ENCODE measurements at regions not wholly inside any gene's neighbourhood (a gene's known extent, or its start where the extent isn't known, plus 50 kb on each side); places are given as distances from the start of the nearest gene placed in this dataset.

DNA sequence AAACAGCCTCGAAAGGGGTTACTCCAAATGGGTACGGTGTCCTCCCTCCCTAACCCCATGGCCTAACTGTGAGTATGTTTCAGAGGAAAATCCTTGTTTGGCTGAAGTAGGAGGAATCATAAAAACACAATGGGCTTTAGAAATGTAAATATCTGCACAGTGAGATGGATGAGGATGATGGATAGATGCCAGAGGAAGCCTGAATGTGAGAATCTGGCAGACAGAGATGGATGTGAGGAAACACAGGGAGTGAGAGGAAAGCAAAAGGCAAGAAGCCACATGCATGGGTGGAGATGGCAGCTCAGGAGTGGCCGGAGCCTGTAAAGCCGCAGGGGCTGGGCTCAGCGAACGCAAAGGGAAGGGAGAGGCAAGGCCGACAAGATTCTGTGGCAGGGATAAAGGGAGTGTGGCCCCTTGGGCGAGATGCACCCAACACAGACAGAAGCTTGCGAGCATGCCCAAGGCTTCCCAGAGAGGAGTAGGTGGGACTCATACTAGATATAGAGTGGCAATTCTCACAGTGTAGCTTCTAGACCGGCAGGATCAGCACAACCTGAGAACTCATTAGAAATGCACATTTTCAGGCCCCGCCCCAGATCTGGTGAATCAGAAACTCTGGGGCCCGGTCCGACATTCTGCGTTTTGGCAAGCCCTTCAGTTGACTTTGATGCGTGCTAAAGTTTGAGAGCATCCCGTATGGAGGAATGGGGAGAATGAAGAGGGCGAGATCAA is 237.3 kb upstream of the CADM1 start:
- DNase-seq (ENCODE audit: low read depth) = no peak

DNA sequence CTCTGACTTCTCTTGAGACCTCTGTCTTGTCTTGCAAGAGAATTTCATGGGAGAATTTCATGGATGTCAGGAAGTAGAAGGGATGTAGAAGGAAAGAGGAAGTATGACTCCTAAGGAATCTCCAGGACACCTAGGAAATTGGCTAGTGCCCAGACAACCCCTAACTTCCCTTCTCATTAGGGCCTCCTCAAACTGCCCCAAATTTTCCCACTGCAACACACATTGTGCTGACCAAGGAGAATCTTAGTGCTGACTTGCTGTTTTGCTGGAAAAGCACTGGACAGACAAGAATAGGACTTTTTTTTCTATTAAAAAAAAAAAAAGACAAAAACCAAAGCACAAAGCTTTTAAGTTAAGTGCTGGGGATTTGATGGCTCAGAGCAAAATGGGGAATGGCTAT is 236.1 kb upstream of the CADM1 start:
- no peak for DNase-seq (ENCODE audit: low read depth)

DNA sequence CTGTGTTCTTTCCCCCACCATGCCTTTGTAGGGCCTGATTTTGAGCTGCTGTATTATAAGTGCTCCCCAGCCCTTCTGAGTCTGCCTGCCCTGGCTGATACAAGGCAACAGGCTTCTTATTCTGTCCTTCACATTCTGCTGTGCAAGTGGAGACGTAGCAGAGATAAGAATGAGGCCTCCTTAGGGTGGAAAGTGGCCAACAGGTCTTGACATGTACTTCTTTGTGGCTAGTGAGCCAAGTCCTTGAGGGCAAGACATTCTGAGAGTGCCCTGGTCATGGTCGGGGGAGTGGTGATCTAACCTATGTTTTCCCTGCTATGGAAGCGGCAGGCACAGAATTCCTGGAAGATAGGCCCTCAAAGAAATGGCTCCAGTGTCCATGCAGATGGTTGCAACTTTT is 235.7 kb upstream of the CADM1 start:
- DNase-seq (ENCODE audit: low read depth) = peak; percentile 64

DNA sequence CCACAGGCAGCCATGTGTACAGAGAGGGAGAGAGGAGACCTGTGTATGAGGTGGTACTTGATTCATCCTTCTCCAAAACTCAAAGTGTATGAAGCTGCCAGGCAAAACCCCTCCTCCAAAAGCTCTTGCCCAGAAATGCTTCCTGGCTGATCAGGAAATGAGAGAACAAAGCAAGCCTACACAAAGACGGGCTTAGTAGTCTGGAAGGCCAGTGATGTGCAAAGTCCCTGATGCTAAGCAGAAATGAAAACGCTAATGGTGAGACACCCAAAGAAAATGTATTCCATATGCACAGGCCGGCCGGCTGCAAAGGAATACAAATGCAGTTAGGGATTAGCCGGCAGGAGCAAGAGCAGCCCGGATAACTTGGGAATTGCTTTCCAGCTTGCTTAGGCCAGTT is 234.9 kb upstream of the CADM1 start:
- DNase-seq (ENCODE audit: low read depth) = no peak

DNA sequence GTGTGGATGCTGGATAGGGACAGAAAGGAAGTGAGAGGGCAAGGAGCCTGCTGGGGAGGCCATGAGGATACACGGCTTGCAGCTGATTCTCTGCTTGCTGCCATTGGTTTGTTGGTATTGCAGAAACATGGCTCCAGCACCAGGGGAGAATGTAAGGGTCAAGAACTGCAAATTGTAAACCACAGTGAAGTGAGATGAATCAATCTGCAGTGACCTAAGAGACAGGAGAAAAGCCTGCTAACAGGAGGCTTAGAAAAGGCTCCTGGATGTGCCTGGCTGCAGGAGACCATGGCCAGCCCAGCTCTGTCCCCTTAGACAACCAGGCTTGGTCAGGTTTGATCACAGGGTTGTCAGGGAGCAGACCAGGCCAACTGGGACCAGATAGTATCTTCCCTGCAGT is 233.7 kb upstream of the CADM1 start:
- DNase-seq (ENCODE audit: low read depth) = peak; percentile 52

DNA sequence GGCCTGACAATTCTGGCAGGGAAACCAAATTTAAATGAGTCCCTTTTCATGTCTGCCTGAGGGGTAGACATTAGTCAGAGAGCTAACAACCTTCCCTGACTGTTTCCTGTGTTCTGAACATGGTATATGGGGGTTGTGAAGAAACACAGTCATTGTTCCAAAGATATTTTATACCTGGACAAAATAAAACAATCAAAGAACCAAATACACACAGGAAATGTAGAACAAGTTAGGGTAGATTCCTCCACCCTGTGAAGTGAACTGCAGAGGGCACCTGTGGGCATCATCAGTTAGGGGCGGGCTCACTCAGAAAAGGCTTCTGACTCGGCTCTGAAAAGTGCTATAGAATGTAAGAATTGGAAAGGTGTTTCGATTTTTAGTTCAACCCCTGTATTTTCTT is 231.9 kb upstream of the CADM1 start:
- DNase-seq (ENCODE audit: low read depth) = no peak

DNA sequence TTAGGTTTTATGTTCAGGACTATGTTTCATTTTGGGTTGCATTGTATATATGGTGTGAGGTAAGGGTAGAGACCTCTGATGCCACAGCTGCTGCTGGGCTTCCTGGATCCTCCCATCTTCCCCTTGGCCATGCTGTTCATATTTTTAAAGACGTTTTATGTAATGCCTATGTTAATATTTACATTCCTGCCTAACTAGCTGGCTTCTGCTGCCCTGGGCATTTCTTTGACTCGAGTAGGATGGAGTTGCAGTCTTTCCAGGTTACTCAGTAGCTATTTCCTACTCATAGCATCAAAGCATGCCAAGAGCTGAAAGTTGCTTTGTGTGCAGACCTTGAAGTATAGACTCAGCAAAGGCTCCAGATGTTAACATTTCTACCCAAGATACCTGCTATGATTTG is 220.5 kb upstream of the CADM1 start:
- DNase-seq (ENCODE audit: low read depth) = peak; percentile 71

DNA sequence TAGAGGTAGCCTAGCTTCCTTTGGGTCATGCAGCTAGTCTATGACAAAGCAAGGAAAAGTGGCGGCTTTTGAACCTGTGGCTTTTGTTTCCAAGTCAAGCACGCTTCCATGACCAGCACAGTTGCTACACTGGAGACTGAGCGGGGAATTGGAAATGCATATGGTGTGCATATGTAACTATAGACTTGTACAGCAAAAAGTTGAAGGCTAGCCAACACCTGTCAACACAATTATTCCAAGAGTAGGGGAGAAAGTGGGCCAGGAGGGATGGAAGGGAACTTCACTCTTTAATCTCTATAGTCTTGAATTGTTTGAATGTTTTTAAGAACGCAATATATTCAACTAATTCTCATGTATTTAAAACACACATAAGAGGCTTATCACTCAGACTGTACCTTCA is 218.5 kb upstream of the CADM1 start:
- DNase-seq (ENCODE audit: low read depth) = no peak

DNA sequence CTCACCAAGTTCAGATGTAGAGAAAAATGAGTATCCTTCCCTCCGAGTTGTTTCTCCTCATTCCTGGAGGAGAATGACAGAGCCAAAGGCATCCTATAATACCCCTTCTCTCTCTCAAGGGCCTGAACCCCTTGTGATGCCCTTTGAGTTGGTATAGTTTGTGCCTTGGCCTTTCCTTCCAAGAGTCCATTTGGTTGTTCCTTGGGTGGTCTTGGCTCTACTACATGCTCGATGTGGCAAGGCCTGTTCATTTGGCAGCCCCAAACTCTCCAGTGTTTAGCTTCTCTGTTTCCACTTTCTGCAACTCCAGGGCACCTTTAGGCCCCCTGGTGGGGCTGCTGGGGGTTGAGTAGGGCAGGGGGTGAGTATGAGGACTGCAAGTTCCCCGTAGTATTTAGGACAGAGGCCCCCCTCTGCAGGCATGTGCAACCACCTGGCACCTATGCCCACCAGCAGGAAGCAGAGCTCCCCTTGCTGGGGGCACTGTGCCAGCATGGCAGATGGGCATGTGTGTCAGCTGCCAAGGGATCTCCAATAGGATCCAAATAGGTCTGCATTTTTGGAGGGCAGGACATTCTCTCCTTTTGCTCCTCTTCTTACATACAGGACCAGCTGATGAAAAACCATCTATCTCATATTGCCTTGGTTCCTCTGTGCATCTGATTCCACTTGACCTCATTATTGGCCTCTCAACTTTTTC is 217.2 kb upstream of the CADM1 start:
- no peak for DNase-seq (ENCODE audit: low read depth)

DNA sequence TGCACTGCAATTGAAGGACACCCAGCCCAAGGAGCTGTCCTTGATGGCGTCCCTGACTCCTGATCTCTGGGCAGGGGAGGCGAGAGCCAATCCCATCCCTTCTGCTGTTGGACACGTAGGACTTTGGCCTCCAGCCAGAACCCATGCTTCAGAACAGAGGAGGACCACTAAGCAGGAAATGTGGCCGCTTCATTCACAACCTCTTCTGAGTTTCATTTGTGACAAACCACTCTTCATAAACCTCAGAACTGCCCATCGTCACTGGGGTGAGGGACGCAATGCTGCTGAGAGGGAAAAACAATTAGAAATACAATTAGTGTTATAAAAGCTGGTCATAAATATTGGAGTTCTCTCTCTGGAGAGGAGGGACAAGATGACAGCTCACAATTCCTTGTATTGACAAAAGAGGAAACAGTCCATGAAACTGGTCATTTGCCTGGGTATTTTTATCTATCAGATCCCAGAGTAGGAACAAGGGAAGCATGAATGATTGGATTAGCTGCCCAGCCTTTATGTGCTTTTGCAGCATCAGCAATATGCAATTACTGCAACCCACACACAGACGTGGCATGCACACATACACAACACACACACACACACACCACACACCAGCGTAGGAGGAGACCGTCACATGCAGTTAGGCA is 216.5 kb upstream of the CADM1 start:
- no peak for DNase-seq (ENCODE audit: low read depth)

DNA sequence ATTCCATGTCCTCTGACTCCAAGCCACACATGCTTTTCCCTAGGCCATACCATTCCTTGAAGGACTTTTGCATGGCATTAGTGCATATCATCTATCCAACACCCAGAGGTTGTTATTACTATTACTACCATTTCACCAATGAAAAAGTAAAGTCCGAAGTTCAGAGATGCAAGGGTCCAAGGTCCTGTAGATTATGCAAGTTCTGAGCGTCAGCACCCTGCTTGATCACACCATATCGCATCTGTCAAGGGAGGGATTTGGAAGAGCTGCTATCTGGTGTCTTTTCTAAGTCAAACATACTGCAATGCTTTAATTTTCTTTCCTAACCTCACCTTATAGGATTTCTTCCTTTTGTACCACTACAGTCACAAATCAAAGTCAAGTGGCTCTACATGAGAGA is 214.7 kb upstream of the CADM1 start:
- DNase-seq (ENCODE audit: low read depth) = no peak

DNA sequence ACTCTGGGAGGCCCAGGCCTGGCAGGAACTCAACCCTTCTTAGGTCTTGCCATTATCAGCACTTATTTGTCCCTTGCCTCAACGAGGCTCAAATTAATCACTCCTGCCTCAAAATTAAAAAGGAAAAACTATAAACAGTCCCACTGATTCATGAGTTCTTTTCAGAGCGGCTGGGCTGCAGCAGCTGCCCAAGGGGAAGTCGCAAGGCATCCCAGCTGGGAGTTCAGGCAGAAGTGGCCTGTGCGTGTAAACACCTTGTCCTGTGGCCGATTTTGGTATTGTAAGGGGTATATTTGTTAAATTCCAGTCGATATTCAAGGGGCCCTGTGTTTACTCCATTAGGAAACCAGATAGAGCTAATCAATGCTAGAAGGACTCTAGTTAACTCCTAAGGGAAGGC is 213.9 kb upstream of the CADM1 start:
- DNase-seq (ENCODE audit: low read depth) = no peak

DNA sequence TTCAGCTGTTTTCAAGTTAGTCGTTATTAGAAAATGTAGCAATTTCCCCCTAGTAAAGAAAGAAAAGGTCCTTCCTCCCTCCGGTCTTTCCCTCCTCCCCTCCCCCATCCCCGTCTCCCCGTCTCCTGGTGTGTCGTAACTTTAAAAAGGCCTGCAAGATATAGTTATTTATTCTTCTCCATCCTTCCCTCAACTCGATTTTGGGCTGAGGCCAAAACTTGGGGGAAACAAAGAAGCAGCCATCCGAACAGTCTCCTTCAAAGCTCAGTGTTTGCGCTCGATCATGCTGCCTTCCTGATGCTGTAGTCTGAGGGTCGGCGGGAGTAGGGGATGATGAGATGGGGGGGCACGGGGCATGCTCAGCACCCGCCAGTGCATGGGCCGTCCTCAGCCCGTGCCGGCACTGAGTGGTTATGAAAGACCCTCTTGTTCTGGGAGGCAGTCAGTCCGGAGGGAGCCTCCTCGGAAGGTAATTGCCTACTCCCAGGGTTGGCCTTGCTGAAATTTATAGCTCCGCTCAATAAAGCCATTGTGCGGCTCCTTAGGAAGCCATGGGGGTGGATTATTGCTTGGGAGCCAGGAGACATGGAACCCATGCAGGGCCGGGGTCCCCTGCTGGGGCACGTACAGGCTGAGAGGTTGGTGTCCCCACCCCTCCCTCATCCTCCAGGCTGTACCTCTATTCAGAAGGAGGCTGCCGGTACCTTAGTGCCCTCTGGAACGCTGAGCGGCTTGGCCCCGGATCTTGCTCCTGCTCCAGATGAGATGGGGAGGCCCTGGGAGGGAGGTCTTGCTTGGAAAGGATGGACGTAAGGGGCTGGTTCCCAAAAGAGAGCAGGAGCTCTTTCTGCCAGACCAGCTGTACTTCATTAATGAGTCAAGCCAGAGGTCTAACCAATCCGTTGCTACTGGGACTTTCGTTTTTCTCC is 212.7 kb upstream of the CADM1 start:
- peak; percentile 42 for DNase-seq (ENCODE audit: low read depth)

DNA sequence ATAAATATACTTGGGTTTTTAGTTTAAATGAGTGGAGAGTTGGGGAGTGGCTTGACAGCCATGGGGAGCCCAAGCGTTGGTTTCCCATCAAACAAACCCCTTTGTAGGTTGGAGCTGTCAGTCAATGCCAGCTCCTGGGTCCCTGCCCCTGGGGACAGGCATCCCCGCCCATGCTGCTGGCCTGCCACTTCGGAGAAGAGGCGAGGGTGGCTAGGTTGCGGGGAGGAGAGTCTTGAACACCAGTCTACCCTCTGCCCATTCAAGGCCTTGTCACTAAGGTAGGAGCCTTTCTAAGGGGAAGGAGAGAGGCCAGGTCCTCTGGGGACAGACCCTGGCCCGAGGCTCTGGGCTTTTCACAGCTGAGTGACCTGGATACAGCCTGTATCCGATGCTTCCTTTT is 211.9 kb upstream of the CADM1 start:
- DNase-seq (ENCODE audit: low read depth) = no peak

DNA sequence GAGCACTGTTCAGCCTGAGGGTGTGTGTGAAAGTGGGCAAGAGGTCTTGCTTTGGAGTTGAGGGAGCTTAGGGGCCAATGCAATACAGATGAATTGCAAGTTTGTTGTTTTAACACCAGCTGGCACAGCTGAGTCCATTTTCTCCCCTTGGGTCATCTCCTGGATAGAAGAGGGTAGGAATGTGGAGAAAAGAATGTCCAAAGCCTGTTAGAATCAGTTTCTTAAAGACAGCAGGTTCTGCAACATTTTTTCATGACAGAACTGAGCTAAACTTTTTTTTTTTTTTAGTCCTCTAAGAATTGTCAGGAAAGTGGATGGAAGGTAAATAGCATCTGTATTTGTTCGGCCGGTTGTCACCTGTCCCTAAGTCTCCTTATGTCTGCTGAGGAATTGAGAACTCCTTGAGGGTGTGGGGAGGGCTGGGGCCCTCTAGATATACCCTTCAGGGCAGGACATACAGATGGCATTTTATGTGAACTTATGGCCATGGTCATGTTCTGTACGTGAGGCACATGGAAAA is 211.1 kb upstream of the CADM1 start:
- no peak for DNase-seq (ENCODE audit: low read depth)

DNA sequence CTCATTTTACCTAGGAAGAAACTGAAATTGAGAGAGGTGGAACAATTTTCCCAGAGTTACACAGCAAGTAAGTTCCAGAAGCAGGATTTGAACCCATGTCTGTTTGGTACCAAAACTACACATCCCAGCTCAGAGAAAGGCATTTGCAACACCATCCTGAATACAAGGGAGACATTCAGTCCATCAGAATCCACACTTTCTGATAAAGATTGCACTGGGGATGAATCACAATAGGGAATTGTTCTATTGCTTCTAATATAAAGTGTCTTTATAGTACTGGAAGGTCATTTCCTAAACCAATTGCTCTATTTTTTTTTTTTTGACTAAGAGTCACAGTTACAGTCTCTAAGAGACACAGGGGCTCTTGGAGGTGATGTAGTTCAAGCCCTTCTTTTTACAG is 208.1 kb upstream of the CADM1 start:
- no peak for DNase-seq (ENCODE audit: low read depth)

DNA sequence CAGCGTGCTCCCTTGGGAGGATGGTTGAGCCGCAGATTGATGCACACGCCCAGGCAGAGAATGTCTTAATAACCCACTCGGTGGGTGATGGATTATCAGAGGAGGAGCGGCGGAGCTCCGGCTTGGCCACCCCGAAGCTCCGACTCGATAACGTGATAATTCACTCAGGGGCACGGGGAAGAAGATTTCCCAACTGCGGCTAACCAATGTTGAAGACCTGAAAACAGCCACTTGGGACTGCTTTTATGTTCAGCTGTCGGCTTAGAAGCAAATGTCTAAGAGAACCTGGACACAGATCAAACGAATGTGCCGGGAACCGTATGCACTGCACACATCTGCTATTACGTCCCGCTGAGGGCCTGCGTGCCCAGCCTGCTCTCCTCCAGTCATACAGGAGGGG is 206.8 kb upstream of the CADM1 start:
- no peak for DNase-seq (ENCODE audit: low read depth)

DNA sequence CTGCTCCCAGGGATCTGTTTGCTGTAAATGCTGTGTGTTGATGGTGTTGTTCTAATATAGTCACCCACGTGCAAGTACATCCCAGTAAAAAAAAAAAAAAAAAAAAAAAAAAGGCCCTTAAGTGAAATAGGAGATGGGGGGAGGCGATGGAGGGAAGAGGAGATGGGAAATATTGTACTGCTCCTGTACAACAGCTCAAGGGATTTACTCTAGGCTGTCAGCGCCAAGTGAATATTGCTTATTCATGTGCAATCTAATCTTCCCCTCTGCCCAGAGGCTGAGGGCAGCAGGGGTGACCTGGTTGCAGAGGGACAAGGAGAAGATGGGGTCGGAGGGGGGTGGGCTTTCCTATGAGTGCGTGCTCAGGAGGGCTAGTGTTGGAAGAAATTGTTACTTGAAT is 206.2 kb upstream of the CADM1 start:
- DNase-seq (ENCODE audit: low read depth) = no peak

DNA sequence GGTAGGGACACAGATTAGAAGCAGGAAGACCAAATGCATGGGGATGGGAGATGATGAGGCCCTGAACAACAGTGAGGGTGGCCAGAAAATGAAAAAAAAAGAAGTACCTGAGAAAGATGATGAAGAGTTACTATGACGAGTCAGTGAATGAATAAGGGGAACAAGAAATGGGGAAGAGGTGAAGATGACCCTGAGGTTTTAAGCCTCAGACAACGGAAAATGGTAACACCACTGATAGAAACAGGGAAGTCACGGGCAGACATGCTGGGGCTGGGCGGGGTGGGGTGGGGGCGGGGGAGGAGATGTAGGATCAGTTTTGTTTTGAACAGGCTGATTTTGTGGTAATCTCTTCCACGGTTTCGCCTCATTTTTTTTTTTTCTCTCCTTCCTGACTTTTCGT is 205.1 kb upstream of the CADM1 start:
- no peak for DNase-seq (ENCODE audit: low read depth)

DNA sequence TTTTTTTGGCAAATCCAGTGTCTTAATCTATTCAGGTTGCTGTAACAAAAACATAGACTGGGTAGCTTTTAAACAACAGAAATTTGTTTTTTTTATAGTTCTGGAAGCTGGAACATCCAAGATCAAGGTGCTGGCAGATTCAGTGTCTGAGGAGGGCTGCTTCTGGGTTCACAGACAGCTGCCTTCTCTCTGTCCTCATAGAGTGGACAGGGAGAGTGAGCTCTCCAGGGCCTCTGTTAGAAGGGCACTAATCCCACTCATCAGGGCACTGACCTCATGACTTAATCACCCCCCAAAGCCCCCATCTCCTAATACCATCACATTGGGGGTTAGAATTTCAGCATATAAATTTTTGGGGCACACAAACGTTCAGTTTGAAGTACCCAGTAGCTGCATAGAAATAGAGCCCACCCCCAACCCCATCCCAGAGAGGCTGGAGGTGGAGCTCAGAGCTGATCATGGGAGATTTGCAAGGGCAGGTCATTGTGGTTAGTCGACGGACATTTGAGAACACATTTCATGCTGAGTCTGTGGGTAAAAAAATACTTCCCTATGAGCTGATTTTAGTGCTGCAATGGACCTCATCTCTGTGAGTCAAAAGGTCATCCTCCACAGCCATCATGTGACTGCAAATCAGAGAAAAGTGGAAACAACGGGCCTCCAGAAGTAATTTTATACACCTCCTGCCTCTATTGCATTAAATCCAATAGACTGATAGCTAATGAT is 203.1 kb upstream of the CADM1 start:
- peak; percentile 68 for DNase-seq (ENCODE audit: low read depth)

DNA sequence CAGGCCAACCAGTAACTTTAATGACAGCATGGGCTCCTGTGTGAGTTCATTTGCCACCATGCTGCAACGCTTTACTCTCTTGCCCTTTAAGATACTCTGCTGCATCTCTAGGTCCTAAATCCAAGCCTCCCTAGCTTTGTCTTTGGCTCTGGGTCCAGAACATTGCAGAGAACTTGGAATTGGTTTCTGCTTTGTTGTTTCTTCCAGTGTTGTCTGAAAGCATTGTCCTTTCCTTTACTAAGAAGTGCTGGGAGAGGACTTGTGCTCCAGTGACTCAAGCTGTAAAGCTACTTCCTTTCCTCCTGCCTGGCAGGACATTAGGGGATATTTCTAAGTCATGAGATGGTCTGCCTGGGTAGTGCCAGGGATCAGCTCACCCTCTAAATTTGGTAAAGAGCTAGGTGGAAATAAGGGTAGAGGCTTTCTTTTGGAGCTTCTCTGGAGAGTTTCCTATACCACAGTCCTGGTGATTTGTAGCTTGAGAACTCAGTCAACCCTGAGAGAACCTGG is 202.5 kb upstream of the CADM1 start:
- DNase-seq (ENCODE audit: low read depth) = peak; percentile 36

Measured in M059J (cell line).